HG02885 (cell line): ENCODE measurements at regions not wholly inside any gene's neighbourhood (a gene's known extent, or its start where the extent isn't known, plus 50 kb on each side); places are given as distances from the start of the nearest gene placed in this dataset.
A peak's percentile ranks its signal among the peaks of the same experiment; 100 is the strongest.

Source experiments
- ATAC-seq: cut with Tn5 transposase; IDR thresholded peaks from one replicate; pipeline ENCODE4 v1.9.1; 2021; ENCODE audit warnings: mild to moderate bottlenecking; ENCODE audit not compliant: unreplicated experiment, poor library complexity

DNA sequence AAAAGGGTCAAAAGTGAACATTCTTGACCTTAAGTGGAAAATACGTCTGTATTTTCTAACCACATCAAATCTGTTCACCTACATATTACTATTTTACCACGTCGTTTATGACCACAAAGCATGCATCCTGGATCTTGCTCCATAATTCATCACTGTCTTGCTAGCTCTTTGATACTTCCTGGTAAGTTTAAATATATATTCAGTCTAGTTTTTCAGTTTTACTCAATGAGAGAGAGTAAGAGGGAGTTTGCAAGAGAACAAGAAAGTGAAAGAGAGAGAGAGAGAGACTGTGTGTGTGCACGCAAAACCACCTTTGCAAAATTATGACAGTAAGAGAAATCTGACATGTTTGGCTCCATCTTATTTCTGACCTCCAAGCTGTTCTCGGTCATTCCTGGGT is 173.7 kb upstream of the GALNTL6 start:
- peak; percentile 91 for ATAC-seq

DNA sequence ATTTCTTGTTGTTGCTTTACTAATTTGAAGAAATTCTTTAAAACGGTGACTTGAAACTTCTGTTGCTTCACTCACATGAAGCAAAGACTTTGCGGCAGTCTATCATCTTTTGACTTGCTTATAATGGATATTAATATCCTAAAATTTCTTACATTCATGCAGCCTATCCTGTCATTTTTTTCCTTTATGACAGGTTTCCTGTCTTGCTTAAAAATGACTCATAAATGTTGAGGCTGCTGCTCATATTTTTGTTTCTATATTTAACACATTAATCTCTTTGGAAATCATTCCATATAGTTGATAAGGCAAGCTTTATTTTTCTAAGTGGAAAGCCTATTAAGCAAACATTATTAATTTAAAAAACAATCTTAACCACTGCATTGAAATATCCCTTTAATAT is 176.6 kb upstream of the GALNTL6 start:
- ATAC-seq = no peak

DNA sequence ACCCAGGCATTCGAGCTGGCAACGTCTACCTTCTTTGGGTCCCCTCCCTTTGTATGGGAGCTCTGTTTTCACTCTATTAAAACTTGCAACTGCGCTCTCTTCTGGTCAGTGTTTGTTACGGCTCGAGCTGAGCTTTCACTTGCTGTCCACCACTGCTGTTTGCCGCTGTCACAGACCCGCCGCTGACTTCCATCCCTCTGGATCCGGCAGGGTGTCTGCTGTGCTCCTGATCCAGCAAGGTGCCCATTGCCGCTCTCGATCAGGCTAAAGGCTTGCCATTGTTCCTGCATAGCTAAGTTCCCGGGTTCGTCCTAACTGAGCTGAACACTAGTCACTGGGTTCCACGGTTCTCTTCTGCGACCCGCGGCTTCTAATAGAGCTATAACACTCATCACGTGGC is 183.5 kb upstream of the GALNTL6 start:
- ATAC-seq = no peak

DNA sequence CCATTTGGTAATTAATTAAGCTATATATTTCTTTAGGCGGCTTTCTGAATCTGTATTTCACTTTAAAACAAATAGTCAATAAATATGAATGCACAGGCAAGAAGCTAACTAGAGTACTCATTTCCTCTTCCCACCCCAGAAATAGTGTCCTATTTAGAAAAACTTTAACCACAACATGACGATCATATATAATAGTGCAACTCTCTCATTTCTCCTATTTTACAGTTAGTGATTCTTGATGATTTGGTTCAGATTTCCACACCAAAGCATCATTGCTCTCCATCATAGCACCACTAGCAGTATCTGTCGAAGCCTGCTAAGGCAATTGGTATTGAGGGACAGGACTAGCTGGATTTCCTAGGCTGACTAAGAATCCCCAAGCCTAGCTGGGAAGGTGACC is 184.0 kb upstream of the GALNTL6 start:
- ATAC-seq = peak; percentile 95

DNA sequence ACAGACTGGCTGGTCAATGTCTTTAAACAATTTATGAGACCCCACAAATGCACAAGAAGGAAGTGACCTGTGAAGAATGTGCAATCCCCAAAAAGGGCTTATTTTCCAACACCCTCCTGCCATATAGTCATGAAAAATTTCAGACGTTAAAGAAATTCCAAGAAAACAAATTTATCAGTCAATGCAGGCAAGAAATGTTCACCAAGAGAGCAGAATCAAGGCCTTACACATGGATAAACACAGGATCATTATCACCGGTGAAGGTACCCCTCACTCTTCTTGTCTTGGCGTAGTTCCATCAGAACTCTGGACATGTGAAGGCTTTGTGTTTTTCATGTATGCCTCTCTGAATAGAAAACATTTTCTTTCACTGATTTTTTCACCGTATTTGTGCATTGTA is 186.7 kb upstream of the GALNTL6 start:
- ATAC-seq = no peak

DNA sequence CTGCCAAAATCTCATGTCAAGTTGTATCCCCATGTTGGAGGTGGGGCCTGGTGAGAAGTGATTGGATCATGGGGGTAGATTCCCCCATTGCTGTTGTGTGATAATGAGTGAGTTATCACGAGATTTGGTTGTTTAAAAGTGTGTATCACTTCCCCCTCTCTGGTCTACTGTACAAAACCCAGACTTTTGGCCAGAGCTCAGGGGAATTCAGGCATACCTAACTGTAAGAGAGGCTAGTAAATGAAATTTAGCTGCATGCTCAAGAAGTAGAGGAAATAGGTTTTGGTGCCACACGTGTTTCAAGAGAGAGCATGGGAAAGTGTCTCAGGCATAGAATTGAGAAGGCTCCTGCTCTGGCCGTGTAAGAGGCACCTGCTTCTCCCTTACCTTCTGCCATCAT is 190.5 kb upstream of the GALNTL6 start:
- ATAC-seq = no peak

DNA sequence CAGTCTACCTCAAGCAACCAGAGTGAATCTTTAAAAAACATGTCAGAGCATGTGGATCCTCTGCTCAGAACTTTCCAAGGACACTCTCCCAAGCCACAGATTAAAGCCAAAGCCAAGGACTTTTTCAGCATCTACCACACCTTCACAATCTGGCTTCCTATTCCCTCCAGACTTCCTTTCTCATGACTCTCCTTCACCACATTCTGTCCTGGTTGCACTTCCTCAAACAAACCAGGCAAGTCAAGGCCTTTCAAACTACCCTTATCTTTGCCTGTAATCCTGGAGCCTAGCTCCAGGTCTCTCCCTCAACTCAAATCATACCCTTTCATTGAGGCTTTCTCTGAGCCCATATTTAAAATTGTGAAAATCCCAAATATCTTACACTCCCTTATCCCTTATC is 191.6 kb upstream of the GALNTL6 start:
- ATAC-seq = peak; percentile 70

DNA sequence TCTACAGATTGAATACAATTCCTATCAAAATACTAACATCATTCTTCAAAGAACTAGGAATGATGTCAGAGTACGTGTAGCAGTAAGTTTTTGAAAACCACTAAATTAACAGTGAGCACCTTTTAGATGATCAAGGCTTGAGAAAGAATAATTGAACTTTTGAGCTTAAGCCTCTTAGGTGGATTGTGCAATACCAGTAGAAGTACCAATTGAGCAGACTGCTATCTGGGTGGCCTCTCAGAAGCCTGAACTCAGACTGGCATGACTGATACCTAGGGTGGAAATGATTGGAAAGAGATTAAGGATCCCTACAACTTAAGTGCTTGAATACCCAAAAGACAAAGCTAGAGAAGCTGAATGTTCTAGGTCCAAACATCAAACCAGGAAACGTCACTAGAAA is 200.3 kb upstream of the GALNTL6 start:
- no peak for ATAC-seq

DNA sequence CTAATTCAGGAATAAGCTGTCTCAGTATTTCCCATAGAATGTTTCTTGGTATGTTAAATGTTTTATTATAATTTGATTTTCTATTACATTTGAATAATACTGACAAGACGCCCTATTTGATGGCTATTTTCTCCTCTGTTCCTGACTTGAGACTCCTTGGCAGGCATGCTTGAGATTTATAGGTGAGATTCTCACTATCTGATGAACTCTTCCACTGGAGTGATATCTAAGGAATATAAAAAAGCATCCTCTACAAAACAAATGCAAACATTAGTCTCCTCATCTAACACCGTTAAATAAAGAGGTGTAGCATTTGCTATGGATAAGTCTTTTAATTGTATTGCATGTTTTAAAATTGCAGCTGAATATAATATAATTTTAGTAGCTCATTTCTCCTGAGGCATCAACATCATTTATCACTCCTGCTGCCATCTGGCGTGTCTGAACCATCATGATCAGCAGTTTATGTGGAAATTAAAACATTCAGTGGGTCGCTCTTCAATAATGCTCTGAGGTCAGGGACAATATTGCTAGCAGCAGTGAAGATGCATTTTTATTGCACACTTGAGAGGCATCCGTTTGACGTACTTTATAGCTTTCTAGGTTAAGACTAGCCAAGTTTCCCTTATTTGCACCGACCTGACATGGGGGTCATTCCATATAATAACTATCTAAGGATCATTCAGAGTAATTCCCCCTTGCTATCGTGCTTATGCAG is 210.4 kb upstream of the GALNTL6 start:
- ATAC-seq = no peak

DNA sequence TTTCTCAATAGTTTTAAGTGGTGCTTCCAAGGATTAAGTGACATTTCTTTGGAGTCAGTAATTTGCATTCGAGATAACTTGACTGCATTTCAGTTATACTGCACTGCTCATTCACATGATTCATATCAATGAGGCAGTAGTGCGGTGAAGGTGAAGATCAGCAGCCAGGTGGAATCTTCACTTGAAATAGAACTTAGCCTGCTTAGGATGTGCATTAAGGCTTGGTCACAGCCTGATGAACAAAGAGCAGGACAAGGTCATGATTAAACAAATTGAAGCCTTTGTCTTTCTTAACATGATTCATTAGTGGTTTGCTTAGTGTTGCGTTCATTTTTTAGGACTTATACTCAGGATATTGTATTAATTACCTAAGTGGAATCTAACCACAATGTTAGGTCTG is 212.1 kb upstream of the GALNTL6 start:
- ATAC-seq = no peak

DNA sequence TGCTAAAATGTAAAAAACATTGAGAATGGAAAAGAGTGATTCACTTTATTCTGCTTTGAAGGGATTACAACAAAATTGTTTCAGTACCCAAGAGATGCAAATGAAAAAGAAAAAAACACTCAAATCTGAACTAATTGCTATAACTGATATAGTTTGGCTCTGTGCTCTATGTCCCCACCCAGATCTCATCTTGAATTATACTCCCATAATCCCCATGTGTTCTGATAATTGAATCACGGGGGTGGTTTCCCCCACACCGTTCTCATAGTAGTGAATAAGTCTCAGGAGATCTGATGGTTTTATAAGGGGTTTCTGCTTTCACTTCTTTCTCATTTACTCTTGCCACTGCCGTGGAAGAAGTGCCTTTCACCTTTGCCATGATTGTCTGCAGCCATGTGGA is 213.6 kb upstream of the GALNTL6 start:
- ATAC-seq = no peak

DNA sequence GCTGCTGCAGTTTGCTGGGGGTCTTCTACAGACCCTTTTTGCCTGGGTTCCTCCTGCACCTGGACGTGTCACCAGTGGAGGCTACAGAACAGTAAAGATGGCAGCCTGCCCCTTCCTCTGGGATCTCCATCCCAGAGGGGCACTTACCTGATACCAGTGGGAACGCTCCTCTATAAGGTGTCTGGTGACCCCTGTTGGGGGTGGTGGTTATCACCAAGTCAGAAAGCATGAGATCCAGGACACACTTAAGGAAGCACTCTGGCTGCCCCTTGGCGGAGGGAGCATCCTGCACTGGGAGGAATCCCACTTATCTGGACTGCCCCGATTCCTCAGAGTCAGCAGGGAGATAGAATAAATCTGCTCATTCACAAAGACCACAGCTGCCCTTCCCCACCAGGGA is 218.9 kb upstream of the GALNTL6 start:
- no peak for ATAC-seq

DNA sequence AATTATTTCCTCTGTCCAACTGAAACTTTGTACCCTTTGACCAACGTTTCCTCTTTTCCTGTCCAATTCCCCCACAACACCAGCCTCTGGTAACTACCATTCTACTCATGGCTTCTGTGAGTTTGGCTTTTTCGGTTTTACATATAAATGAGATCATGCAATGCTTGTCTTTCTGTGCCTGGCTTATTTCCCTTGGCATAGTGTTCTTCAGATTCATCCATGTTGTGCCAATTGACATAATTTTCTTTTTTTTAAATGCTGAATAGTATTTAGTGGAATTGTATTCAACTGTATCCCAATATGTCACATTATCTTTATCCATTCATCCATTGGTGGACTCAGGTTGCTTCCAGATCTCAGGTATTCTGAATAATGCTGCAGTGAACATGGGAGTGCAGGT is 222.5 kb upstream of the GALNTL6 start:
- ATAC-seq = no peak

DNA sequence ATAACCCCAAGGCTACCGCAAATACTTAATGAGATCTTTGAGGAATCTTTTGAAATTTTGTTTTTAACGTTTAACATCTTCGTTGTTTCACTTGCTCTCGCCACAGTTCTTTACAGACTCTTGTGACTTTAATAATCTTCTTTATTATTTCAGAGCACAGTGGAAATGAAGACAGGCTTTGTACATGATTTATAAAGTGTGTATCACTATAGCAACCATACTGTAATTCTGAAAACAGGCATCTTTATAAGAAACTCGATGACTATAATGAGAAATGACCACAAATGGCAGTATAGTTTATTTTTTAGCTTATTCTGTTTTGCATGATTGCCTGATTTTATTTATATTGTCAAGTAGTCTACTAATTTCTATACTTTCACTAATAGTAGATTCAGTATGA is 224.4 kb upstream of the GALNTL6 start:
- no peak for ATAC-seq

DNA sequence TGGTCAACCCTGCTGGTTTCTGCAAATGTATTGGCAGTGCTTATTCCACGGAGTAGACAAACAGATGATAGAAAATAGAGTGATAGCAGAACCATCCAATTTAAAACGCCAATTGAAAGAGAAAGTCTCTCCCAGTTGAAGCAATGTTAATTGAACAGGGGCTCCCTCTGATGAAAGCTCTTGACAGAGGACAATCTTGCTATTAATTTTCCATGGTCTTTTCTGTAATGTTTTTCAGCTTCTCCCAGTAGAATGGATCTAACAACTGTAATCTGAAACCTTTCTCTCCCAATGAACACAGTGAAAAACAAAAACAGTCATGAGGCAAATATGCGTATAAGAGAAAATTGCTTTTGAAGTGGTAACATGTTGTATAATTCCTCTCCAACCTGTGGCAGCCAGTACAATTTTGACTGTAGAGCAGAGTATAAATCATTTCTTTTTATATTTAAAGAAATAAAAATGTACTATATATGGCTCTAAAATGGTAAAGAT is 225.1 kb upstream of the GALNTL6 start:
- ATAC-seq = no peak

DNA sequence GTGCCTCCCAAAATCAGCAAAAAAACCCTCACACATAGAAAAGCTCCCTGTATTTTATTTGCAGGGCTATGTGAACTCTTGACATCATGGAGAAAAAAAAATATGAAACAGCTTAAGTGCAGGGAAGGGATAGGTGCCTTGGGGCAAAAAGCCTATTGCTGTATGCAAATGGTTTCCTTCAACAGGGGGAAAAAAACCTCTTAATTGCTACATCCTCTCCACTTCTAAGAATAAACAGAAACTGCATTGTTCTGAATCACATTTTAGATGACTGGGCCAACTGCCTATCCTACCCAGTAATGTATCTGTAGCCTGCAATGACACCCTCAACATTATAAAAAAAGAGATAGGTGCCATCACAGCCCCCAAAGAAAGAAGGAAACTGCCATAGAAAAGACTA is 229.4 kb upstream of the GALNTL6 start:
- ATAC-seq = peak; percentile 52

DNA sequence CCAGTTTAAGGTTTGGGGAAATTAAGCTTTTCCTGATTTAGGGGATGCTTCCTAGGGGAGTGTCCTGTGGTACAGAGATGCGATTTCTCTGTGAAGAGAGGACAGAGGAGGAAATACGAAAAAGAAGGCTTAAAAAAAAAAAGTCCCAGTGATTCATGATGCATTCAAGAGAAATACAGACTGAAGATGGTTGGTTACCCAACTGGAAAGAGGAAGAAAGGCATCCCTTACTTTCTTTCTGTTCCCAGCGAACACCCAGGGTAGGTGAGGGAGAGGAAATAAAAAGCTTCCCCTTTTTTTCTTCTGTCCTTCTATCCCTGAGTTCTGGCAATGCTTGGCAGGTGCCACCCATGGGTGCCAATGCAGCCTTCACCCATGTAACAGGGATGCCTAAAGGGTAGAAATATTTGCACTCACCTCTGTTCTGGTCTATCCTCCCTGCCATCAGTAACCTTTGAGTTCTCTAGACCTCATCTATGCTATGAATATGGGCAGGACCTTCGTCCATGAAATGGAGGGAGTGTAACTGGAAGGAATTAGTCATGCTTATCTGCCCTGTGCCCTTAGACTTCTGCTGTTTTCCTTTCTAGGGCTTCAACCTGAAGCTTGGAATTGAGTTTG is 230.1 kb upstream of the GALNTL6 start:
- ATAC-seq = peak; percentile 44

DNA sequence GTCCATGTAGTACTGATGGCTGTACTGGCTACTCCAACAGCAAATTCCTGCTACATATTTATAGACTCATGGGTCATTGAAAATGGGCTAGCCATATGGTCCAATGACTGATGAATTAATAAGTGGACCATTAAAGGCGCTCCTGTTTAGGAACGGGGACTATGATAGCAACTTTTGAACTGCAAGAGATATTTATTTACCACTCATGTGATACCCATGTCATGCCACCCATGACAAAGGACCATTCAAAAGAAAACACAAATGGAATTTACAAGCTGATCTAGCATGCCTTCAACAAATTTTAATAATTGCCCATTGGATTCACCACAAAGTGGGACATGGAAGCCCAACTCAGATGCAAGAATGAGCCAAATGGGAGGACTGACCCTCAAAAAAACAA is 240.0 kb upstream of the GALNTL6 start:
- ATAC-seq = no peak

DNA sequence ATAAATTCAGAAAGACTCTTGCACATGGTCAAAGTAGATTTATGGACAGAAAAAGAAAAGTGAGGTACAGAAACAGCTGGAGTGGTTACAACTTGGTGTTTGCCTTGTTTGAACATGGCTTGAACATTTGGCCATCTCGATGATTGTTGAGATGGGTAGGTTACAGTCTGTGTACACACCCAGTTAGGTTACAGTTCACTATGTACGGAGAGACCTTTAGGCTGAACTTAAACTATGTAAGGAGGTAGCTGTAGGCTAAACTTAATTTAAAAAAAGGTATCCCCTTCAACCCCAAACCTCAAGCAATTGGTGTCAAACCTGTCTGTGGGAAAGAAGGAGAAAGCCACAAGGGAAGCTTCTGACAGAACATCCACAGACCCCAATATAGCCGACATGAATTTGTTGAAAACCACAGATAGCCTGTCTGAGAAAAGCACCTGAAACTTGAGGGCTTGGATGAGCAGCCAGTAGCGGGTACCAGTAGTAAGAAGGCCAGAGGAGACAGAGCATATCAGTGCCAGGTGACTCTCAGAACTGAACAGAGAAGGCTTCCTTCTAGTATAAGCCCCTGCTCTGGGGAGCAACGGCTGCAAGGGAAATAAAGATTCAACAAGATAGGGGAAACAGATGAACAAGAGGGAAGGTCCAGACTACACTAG is 247.9 kb upstream of the GALNTL6 start:
- peak; percentile 90 for ATAC-seq

DNA sequence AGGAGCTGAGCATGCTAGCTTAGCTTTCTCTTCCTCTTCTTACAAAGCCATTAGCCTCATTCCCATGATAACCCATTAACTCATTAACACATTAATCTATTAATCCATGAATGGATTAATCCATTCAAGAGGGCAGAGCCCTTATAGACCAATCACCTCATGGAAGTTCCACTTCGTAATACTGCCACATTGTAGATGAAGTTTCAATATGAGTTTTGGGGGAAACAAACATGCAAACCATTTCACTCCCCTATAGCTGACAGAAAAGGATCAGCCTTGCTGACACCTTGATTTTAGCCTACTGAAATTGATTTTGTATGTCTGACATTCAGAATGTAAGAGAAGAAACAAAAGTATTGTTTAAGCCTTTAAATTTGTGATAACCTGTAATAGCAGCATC is 251.8 kb upstream of the GALNTL6 start:
- peak; percentile 60 for ATAC-seq

DNA sequence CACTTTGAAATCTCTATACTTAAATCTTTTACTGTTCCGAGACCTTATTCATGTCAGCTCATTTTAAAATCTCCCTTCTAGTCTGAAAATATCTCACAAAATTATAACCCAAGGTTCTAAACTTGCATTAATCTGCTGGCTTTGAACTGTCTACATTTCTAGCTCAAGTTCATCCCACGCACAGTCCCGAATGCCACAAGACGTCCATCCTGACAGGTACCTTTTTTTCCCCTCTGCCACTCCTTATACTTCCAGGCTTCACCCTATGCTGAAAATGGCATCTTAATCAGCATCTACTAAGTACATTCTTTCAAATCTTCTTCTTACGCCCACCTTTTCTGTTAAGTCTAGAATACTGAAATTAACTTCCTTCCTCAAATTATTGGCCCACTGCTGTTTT is 259.2 kb upstream of the GALNTL6 start:
- no peak for ATAC-seq

DNA sequence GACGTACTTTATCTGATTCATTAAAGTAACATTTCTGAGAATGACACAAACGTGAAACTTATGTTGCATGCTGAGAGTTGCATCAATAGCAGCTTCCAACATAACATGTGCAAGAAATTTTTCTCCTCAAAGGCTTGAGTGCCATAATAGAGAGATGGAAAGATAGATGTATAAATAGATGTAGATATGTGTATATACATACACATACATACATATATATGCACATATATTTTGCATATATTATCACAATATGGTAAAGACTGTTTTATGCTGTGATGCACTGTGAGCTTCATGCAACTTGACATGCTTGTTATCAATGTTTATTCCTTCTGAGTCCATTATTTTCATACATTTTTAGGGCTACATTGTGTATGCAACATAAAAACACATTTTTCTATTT is 270.6 kb upstream of the GALNTL6 start:
- no peak for ATAC-seq
